ENCODE measurements at regions not wholly inside any gene's neighbourhood (a gene's known extent, or its start where the extent isn't known, plus 50 kb on each side); places are given as distances from the start of the nearest gene placed in this dataset.

DNA sequence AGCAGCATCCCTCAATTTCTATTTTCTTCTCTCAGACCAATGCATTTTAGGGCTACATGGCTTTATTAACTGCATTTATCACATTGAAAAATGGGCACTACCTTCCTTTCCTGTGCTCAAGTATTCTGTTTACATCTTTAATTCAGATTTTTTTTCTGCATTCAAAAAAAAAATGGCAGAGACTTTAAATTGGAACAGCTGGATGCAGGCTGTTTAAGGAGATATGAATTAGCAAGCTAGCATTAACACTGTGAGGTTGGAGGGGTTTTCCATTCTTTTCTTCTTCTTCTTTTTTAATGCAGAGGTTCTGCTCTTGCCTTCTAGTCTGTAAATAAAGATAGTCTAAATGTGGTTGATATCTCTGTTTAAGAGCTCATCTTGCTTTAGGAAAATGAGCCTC is 242.9 kb upstream of the RBFOX1 start:
- DNase-seq: no peak

- DNase-seq: no peak
These were observed 243.9 kb upstream of the RBFOX1 start for GRCh38 chr16:7088711-7089110.

DNA sequence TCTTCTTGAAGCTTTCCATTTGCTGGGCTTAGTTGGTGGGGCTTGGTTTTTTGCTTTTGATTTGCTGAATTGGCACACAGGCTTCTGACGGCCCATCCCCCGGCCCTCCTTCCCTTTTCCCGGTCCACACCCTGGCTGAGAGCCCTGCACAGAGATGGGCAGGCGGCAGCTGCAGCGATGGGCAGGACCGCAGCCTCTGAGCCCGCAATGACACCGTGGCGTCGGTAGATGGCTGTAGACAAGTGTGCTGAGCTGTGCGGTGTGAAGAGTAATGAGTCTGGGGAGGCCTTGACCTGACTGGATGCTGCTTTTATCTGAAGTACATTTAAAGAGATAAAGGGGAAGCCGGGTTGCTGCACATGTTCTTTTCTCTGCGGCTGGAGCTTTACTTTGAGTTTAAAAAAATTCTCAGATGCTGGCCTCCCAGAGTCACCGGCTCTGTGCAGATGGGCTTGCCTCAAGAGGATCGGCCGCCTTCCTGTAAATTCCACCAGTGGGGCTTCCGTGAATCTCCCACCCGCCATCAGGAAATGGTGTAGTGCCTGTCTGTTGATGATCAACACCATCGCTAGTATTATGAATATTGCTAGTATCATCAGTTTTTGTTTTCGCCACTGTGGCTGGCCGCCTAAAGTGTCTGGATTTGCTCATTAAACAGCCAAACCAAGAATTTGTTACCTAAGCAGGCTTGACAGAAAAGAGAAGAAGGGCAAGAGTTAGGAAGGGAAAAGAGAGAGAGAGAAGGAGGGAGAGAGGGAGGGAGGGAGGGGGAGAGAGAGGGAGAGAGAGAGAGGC is 245.6 kb upstream of the RBFOX1 start:
- DNase-seq: peak; percentile 55

DNA sequence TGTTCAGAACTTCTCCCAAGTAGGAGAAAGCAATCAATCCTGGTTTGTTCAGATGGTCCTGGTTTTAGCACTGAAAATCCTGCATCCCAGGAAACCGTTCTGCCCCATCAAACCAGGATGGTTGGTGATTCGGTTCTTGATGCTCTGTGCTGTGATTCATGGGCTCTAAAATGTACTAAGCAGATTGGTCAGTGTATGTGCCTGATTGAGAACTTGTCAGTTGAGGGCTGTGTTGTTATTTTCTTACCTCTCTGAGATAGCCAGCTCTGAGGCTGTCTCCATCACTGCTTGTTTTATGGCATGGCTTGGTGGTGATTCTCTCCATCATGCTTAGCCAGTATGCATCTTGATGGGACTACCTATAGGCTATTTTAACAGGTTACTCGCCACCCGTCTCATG is 246.9 kb upstream of the RBFOX1 start:
- no peak for DNase-seq

GRCh38 chr16:7083096-7083495 is 249.5 kb upstream of the RBFOX1 start:
- DNase-seq: no peak

DNA sequence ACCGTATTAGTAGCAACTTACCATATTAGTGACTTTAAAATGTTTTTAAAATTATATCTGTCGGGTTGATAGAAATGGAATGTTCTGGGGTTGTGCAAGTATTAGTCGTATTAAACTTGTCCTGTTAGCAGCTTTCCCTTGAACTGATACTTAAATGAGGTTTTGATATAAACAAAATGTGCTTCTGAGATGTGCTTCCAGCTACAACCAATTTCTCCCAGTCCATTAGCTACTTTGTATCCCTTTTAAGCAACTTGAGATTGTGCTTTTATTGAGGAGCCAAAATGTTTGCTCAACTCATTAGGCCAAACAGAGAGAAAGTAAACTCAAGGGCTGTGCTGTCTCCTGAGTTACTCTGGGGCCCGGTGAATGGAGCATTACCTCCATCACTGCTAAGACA is 255.0 kb upstream of the RBFOX1 start:
- DNase-seq: no peak

- DNase-seq: no peak
These were observed 257.9 kb upstream of the RBFOX1 start for GRCh38 chr16:7074715-7075114.

DNA sequence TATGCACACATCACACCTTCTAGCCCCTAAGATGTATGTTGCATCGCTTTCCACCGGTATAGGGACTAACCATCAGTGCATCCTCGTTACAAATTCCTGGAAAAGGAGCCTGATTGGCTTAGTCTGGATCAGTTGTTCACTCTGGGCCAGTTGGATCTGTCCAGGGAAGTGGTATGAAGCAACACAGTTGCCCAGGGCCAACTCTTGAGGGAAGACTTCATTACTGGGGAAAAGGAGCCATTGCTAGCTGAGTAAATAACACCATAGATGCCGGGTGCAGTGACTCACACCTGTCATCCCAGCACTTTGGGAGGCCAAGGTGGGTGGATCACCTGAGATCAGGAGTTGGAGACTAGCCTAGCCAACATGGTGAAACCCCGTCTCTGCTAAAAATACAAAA is 275.2 kb upstream of the RBFOX1 start:
- no peak for DNase-seq

- DNase-seq: no peak
These were observed 277.2 kb upstream of the RBFOX1 start for GRCh38 chr16:7055443-7055842.

DNA sequence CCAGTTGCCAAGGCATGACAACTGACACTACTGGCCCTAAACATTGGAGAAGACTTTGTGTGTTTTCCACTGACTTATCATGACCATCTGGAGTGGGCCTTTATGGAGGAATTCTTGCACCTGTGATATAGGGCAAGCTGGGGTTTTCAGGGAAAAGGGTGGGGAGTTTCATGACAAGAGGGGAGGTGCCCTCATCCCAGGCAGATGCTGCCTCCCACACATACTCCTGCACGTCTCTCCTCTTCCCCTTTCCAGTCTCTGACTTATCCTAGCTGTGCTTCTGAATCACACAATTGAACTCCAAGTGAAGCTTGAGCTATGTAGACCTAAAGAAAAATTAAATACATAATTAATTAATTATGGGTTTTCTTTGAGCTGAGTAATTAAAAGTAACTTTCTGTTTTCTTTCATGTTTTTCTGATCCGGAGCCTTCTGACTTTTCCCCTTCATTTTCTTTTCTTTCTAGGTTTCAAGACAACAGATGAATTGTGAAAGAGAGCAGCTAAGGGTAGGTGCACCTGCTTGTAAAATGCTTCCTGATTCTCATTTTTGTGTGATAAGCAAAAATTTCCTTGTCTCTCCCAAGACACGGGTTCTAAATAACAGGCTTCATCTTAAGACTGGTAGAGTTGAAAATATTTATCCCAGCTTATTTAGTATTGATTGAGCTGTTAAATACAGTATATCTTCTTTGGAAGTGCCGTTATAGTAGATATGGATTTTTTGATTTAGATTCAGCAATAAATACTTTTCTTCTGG is 280.9 kb upstream of the RBFOX1 start:
- no peak for DNase-seq

GRCh38 chr16:7044331-7044730 is 288.3 kb upstream of the RBFOX1 start:
- DNase-seq: no peak

- no peak for DNase-seq
These were observed 294.2 kb upstream of the RBFOX1 start for GRCh38 chr16:7038475-7038874.

- DNase-seq: no peak
These were observed 295.1 kb upstream of the RBFOX1 start for GRCh38 chr16:7037495-7037894.

- no peak for DNase-seq
These were observed 301.6 kb upstream of the RBFOX1 start for GRCh38 chr16:7031031-7031430.

- no peak for DNase-seq
These were observed 305.2 kb upstream of the RBFOX1 start for GRCh38 chr16:7027401-7027800.

GRCh38 chr16:7026639-7027038 is 306.0 kb upstream of the RBFOX1 start:
- DNase-seq: no peak

GRCh38 chr16:7025616-7026190 is 306.9 kb upstream of the RBFOX1 start:
- DNase-seq: peak; percentile 8

GRCh38 chr16:7021653-7022275 is 310.9 kb upstream of the RBFOX1 start:
- DNase-seq: no peak

GRCh38 chr16:7017006-7017662 is 315.5 kb upstream of the RBFOX1 start:
- no peak for DNase-seq

DNA sequence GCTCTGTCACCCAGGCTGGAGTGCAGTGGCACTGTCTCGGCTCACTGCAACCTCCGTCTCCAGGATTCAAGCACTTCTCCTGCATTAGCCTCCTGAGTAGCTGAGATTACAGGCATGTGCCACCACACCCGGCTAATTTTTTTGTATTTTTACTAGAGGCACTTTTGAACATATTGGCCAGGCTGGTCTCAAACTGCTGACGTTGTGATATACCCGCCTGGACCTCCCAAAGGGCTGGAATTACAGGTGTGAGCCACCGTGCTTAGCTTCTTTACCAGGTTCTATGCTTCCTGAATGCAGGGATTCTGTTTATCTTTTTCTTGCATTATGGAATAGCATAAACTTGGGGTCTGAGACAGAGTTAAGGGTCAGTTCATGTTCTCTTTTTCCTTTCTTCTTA is 317.9 kb upstream of the RBFOX1 start:
- no peak for DNase-seq

DNA sequence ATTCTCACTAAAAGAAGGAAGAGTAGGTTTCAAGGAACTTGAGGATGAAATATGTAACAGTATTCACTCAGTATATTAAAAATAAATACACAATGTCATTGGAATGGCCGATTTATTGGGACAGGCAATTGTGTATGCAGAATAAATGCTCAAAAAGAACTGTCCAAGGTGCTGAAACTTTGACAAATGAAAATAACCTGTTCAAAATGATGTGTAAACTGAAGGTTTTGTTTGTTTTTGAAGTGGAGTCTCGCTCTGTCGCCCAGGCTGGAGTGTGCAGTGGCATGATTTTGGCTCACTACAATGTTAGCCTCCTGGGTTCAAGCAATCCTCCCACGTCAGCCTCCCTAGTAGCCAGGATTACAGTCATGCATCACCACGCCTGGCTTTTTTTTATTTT is 318.7 kb upstream of the RBFOX1 start:
- DNase-seq: no peak

- no peak for DNase-seq
These were observed 328.4 kb upstream of the RBFOX1 start for GRCh38 chr16:7004266-7004665.

DNA sequence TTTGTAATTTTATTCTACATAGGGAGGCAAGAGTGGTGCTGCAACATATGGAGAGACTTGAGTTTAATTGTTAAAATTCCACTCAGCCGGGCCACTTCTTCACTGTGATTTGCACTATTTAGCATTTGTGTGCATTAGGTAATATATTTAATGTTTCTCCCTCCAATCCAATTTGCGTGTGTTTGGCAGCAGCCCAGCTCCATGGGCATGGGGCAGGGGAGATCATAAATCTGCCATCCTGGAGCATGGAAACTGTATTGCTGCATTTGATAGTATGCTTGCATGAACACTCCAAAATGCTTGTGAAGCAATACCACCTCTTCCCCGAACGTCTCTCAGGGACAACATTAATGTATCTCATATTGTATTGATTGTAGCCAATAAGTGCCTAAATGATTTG is 339.1 kb upstream of the RBFOX1 start:
- peak; percentile 65 for DNase-seq

Data from DMS153 (cell line).